ENCODE measurements at regions not wholly inside any gene's neighbourhood (a gene's known extent, or its start where the extent isn't known, plus 50 kb on each side); places are given as distances from the start of the nearest gene placed in this dataset.

DNA sequence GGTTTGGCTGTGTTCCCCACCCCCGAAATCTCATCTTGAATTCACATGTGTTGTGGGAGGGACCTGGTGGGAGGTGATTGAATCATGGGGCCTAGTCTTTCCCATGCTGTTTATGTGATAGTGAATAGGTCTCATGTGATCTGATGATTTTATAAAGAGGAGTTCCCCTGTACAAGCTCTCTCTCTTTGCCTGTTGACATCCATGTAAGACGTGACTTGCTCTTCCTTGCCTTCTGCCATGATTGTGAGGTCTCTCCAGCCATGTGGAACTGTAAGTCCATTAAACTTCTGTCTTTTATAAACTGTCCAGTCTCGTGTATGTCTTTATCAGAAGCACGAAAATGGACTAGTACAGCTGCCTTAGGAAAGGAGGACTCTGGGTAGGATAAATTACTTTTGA lies 976.7 kb downstream of the MCTP2 start:
- TF ChIP-seq, protein P1, sequence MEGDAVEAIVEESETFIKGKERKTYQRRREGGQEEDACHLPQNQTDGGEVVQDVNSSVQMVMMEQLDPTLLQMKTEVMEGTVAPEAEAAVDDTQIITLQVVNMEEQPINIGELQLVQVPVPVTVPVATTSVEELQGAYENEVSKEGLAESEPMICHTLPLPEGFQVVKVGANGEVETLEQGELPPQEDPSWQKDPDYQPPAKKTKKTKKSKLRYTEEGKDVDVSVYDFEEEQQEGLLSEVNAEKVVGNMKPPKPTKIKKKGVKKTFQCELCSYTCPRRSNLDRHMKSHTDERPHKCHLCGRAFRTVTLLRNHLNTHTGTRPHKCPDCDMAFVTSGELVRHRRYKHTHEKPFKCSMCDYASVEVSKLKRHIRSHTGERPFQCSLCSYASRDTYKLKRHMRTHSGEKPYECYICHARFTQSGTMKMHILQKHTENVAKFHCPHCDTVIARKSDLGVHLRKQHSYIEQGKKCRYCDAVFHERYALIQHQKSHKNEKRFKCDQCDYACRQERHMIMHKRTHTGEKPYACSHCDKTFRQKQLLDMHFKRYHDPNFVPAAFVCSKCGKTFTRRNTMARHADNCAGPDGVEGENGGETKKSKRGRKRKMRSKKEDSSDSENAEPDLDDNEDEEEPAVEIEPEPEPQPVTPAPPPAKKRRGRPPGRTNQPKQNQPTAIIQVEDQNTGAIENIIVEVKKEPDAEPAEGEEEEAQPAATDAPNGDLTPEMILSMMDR (IDR thresholded peaks at IDR 0.05; ENCODE audit: low read length) = no peak
- no peak for TF ChIP-seq EZH2 (IDR thresholded peaks at IDR 0.05; ENCODE audit: borderline replicate concordance, low read length)
